ENCODE measurements at regions not wholly inside any gene's neighbourhood (a gene's known extent, or its start where the extent isn't known, plus 50 kb on each side); places are given as distances from the start of the nearest gene placed in this dataset.
"Not testable (repeated sequence)": the region's sequence is repeated elsewhere in the genome, so short reads cannot be mapped to it uniquely, and the experiment has no call there.

DNA sequence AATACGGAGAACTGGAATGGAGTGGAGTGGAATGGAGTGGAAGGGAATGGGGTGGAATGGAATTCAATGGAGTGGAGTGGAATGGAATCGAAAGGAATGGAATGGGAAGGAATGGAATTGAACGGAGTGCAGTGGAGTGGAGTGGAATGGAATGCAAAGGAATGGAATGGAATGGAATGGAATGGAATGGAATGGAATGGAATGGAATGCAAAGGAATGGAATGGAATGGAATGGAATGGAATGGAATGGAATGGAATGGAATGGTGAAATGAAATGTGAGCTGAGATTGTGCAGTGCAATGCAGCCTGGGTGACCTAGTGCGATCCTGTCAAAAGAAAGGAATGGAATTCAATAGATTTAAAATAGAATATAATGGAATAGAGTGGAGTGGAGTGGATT lies 357.3 kb upstream of the WSB1 start:
- POLR2A ChIA-PET, CTCF ChIA-PET: not testable (repeated sequence)

DNA sequence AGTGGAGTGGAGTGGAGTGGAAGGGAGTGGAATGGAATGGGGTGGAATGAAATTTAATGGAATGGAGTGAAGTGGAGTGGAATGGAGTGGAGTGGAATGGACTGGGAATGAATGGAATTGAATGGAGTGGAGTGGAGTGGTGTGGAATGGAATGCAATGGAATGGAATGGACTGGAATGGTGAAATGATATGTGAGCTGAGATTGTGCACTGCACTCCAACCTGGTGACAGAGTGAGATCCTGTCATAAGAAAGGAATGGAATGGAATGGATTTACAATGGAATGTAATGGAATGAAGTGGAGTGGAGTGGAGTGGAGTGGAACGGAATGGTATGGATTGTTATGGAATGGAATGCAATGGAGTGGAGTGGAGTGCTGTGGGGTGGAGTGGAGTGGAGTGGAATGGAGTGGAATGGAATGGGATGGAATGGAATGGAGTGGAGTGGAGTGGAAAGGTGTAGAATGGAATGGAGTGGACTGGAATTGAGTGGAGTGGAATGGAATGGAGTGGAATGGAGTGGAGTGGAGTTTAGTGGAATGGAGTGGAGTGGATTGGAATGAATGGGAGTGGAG lies 356.1 kb upstream of the WSB1 start:
- POLR2A ChIA-PET, result not testable (repeated sequence)

DNA sequence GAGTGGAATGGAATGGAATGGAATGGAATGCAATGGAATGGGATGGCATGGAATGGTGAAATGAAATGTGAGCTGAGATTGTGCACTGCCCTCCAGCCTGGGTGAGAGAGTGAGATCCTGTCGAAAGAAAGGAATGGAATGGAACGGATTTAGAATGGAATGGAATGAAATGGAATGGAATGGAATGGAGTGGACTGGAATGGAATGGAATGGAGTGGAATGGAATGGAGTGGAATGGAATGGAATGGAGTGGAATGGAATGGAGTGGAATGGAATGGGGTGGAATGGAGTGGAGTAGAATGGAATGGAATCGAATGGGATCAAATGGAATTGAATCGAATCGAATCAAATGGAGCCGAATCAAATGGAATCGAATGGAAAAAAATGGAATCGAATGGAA lies 354.2 kb upstream of the WSB1 start:
- CTCF ChIA-PET, POLR2A ChIA-PET: not testable (repeated sequence)

More for the DNA sequence above, 356.1 kb upstream of the WSB1 start:
- CTCF ChIA-PET, result not testable (repeated sequence)

DNA sequence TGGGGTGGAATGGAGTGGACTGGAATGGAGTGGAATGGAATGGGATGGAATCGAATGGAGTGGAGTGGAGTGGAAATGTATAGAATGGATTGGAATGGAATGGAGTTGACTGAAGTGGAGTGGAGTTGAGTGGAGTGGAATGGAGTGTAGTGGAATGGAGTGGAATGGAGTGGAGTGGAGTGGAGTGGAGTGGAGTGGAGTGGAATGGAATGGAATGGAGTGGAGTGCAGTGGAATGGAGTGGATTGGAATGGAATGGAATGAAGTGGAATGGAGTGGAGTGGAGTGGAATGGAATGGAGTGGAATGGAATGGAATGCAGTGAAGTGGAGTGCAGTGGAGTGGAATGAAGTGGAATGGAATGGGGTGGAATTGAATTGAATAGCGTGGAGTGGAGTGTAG lies 353.3 kb upstream of the WSB1 start:
- CTCF ChIA-PET, POLR2A ChIA-PET: not testable (repeated sequence)

DNA sequence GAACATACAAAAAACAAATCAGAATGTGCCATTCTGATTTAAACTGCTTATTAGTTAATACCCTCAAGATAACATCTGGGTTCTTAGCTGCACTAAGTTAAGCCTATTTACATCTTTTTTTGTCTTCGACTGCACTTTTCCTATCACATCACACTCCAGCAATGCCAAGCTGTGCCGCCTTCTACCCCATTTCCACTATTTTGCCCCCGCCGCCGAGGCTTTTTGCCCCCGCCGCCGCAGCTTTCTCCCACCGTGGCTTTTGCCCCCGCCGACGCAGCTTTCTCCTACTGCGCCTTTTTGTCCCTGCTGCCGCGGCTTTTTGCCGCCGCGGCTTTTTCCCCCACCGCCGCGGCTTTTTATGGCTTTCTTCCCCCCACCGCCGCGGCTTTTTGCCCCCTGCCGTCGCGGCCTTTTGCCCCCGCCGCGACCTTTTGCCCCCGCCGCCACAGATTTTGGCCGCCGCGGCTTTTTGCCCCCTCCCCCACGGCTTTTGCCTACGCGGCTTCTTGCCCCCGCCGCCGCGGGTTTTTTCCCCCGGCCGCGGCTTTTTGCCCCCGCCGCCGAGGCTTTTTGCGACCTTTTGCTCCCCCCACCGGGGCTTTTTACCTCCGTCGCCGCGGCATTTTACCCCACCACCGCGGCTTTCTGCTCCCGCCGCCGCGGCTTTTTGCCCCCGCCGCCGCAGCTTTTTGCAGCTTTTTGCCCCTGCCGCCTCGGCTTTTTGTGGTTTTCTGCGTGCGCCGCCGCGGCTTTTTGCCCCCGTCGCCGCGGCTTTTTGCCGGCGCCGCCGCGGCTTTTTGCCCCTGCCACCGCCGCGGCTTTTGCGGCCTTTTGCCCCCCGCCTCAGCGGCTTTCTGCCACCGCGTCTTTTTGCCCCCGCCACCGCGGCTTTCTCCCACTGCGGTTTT lies 331.4 kb upstream of the WSB1 start:
- ChIA-PET POLR2A (no interaction called here), CTCF (no interaction called here)

DNA sequence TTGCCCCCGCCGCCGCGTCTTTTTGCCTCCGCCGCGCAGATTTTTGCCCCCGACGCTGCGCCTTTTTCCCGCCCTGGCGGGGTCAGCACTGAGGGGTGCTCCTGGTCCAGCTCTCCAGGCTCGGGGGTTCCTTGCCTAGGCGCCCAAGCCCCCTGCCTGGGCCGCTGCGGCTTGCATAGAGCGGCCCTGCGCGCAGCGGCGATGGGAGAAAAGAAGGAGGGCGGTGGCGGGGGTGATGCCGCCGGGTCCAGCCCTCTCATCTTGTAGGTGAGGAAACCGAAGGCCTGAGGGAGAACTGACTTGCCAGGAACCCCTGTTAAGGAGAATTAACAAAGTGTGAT lies 330.8 kb upstream of the WSB1 start:
- ChIA-PET CTCF (no interaction called here), POLR2A (no interaction called here)

DNA sequence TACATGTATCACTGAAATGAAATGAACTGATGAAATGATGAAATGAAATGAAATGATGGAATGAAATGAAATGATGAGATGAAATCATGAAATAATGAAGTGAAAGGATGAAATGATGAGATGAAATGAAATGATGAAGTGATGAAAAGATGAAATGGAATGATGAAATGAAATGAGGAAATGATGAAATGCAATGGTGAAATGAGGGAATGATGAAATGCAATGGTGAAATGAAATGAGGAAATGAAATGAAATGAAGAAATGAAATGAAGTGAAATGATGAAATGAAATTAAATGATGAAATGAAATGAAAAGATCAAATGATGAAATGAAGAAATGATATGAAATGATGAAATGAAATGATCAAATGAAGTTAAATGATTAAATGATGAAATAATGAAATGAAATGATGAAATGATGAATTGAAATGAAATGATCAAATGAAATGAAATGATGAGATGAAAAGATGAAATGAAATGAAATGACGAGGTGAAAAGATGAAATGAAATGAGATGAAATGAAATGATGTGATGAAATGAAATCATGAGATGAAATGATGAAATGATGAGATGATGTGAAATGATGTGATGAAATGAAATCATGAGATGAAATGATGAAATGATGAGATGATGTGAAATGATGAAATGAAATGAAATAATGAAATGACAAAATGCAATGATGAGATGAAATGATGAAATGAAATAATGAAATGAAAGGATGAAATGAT lies 327.9 kb upstream of the WSB1 start:
- POLR2A ChIA-PET, CTCF ChIA-PET: not testable (repeated sequence)

DNA sequence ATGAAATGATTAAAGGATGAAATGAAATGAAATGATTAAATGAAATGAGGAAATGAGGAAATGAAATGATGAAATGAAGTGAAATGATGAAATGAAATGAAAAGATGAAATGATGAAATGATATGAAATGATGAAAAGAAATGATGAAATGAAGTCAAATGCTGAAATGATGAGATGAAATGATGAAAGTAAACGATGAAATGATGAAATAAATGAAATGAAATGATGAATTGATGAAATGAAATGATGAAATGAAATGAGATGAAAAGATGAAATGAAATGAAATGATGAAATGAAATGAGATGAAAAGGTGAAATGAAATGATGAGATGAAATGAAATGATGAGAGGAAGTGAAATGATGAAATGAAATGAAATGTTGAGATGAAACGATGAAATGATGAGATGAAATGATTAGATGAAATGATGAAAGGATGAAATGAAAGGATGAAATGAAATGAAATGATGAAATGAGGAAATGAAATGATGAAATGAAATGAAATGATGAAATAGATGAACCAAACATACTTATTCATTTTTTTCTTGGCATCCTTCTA lies 327.2 kb upstream of the WSB1 start:
- CTCF ChIA-PET, POLR2A ChIA-PET: not testable (repeated sequence)

DNA sequence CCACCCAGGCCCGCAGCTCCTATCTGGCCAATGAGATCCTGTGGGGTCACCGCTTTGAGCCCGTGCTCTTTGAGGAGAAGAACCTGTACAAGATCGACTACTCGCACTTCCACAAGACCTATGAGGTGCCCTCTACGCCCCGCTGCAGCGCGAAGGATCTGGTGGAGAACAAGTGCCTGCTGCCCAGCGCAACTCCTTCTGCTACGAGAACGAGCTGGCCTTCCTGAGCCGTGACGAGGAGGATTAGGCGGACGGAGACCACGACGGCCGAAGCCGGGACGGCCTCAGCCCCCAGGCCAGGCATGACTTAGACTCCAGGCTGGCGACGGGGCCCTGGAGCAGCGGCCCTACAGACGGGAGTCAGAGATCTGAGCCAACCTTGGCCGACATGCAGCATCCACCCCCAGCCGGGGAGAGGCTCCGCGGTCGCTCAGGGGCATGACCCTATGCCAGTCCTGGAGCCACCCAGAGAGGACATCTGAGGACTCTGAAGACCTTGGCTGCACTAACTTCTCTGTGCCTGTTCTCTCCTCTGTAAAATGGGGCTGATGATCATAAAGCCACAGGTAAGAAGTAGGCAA lies 312.0 kb upstream of the WSB1 start:
- CTCF ChIA-PET, POLR2A ChIA-PET: not testable (repeated sequence)

DNA sequence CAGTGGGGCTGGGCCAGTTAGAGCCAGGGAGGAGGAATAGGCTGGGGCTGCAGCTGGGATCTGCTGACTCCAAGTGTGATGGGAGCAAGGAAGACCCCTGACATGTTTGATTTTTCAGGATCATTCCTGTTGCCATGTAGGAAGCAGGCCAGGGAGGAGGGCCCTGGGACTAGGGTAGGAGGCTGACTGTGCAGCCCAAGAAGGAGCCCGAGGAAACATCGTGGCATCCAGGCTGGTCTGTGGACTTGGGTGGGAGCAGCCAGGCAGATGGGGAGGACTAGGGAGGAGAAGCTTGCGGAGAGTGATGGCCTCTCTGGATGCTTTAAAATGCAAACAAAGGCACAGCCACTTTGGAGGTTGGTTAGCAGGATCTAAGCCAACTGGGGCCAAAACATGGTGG lies 311.4 kb upstream of the WSB1 start:
- CTCF ChIA-PET, POLR2A ChIA-PET: not testable (repeated sequence)

DNA sequence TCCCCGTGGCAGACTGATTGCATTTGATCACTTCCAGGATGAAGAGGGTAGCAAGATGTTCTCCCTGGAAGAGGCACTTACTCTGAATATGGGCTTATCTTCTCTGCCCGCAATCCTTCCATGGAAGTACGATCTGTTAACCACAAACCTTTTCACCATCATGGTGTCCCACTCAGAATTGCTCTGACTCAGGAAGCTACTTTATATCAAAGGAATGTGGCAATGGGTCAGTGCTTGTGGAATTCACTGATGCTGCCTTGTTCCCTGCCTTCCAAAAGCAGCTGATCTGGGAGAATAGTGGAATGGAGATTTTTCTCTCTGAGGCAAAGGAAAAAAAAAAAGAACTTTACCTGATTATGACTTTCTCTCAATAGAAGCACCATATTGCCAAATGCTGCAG lies 306.1 kb upstream of the WSB1 start:
- POLR2A ChIA-PET, CTCF ChIA-PET: not testable (repeated sequence)

DNA sequence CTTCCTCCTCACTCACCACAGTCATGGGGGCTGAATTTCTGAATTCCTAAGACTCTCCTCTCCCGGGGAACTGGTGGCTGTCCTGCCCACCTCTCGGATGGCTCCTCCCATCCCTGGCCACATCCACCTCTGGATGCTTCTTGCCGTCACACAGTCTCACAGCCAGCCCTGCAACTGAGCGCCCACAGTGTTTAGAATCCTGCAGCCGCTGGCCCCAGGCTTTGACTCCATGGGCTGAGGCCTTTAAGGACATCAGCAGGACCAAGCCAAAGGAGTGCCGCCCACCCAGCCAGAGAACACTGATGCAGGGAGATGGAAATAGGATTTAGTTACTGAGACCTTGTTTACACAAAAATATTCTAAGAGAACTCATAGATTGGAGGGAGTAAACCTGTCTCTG lies 299.3 kb upstream of the WSB1 start:
- POLR2A ChIA-PET, CTCF ChIA-PET: not testable (repeated sequence)

DNA sequence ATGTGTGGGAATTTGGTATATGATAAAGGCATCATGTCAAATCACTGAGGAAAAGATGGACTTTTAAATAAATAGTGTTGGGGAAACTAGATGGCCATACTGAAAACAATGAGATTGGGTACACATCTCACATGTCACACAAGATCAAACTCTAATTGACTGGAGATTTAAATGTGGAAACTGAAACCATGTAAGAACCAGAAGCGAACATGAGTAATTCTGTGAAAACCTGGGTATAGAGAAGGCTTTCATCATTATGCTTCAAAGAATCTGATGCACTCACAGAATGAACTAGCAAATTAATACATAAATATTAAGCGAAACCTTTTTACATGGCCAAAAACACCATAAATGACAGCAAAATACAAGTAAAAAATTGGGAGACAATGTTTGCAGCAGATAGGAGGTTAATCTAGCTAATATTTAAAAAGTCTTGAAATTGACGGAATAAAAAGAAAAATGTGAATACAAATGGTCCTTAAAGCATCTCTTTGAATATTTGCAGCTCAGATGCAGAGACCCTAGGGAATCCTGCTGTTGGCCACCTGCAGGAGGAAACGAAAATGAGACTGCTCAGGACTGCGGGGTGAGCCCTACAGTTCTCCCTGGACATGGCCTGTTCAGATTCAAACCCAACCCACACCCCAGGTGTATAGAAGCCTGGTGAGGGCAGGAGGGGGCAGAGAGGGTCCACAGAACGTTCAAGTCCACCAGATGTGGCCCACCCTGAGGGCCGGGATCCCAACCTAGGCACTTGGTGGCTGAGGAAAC lies 297.6 kb upstream of the WSB1 start:
- POLR2A ChIA-PET, CTCF ChIA-PET: not testable (repeated sequence)

DNA sequence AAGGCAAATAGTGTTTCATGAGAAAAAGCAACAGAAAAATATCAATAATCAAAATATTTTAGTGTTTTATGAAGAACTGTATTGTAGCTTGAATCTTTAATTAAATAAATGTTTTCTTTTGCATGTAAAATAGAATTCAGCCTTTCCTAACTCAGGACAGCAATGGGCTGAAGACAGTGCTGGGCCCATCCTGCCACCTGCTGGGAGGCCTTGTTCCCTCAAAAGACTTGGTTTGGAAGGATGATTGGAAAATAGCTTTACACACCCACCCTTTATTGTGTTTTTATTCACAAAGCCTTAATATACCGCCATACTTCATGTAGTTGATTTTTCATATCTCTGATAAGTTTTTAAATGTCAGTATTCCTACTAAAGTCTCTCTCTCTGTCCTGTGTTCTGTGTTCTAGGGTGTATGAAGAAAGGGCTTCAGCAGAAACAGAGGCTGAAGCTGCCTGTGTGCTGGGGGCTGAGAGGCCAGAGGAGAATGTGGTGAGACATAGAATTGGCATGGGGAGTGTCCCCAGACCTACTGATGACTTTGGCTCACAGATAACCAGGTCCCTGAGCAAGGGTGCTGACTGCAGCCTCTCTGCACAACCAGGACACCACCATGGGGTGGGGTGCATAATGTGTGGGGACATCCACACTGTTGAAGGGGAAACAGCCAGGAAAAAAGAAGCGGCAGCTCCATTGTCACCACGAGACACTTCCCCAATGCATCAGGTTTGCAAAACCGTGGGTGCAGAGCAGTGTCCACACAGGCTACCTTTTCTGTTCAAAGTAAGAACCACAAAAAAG lies 286.0 kb upstream of the WSB1 start:
- POLR2A ChIA-PET, CTCF ChIA-PET: not testable (repeated sequence)

DNA sequence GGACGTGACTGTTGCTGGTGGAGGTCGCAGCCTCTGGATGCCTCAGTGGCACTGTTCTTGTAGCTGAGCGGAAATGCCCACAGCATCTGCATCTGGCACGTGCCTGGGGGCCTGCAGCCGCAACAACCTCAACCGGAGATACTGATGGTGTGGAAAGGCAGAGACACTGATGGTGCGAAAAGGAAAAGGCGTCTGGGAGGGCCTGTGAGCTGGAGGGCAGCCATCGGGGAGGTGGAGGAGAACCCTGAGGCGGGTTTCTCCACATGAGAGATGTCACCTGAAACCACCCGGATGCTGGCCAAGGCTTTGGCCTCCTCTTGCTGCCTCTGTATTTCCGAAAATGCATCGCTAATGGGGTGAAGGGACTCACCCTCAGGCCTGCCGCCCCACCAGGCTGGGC lies 284.8 kb upstream of the WSB1 start:
- ChIA-PET CTCF (no interaction called here), POLR2A (no interaction called here)

DNA sequence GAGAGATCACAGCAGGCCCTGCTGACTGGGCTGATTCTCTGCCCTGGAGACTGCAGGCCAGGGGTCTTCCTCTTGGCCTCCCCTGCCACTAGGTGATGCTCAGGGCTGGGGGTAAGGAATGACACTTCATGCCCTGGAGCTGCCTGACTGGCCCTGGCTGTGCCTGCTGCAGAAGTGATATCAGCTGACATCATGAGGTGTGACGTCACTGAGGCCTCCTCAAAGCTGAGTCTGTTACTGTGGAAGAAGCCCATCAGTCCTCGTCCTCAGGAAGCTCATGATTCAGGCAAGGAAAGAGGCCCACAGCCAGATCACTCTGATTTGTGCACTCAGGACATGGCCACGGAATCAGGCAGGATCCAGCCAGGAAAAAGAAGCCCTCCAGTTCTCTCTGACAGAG lies 283.8 kb upstream of the WSB1 start:
- POLR2A ChIA-PET, CTCF ChIA-PET: not testable (repeated sequence)

DNA sequence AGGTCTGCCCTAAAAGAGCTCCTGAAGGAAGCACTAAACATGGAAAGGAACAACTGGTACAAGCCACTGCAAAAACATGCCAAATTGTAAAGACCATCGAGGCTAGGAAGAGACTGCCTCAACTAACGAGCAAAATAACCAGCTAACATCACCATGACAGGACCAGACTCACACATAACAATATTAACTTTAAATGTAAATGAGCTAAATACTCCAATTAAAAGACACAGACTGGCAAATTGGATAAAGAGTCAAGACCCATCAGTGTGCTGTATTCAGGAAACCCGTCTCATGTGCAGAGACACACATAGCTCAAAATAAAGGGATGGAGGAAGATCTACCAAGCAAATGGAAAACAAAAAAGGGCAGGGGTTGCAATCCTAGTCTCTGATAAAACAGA lies 263.4 kb upstream of the WSB1 start:
- POLR2A ChIA-PET, CTCF ChIA-PET: not testable (repeated sequence)

DNA sequence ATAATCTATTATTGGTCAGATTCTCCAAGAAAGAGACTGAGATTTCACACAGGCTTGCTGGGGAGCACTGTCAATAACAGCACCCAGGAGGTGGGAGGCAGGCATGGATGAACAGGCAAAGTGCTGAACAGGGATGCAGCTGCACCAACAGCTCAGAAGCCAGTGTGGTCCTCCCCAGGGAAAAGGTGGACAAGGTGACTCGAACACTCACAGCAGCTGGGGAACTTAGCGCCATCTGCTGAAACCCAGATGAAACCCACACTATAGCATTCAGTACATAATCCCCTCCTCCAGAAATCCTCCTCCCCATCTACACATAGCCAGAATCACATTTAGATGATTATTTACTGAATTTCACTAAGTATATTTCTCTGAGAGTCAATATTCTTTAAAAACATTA lies 255.2 kb upstream of the WSB1 start:
- POLR2A ChIA-PET, result no interaction called here
- CTCF ChIA-PET, result no interaction called here

DNA sequence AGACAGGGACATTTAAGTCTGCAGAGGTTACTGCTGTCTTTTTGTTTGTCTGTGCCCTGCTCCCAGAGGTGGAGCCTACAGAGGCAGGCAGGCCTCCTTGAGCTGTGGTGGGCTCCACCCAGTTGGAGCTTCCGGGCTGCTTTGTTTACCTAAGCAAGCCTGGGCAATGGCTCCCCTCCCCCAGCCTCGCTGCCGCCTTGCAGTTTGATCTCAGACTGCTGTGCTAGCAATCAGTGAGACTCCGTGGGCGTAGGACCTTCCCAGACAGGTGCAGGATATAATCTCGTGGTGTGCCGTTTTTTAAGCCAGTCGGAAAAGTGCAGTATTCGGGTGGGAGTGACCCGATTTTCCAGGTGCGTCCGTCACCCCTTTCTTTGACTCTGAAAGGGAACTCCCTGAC lies 248.9 kb upstream of the WSB1 start:
- POLR2A ChIA-PET, CTCF ChIA-PET: not testable (repeated sequence)
